ENCODE measurements at regions not wholly inside any gene's neighbourhood (a gene's known extent, or its start where the extent isn't known, plus 50 kb on each side); places are given as distances from the start of the nearest gene placed in this dataset.

- H3K36me3 Mint-ChIP-seq (ENCODE audit: unreplicated experiment): no peaks in the 10 kb centered on the region
Observed at GRCh38 chr13:62290542-62290941, 874.9 kb upstream of the PCDH20 start.

GRCh38 chr13:62287764-62288163 is 872.1 kb upstream of the PCDH20 start:
- H3K4me3 Mint-ChIP-seq (ENCODE audit: unreplicated experiment): no peak overlapping the region
- H3K36me3 Mint-ChIP-seq (ENCODE audit: unreplicated experiment): no peaks in the 10 kb centered on the region
- no peak for TF ChIP-seq CTCF (IDR thresholded peaks at IDR 0.05)
- no peaks in the 10 kb centered on the region for H3K27me3 Mint-ChIP-seq (ENCODE audit: unreplicated experiment)
- no peaks in the 10 kb centered on the region for H3K4me1 Mint-ChIP-seq (ENCODE audit: unreplicated experiment)
- no peak overlapping the region for H3K27ac Mint-ChIP-seq (ENCODE audit: unreplicated experiment)
- H3K9me3 Mint-ChIP-seq (ENCODE audit: unreplicated experiment): no peaks in the 10 kb centered on the region
- DNase-seq (ENCODE audit: extremely low spot score, unreplicated experiment): no peak

More at GRCh38 chr13:62290542-62290941, 874.9 kb upstream of the PCDH20 start:
- DNase-seq (ENCODE audit: extremely low spot score, unreplicated experiment): no peak
- no peak overlapping the region for H3K27ac Mint-ChIP-seq (ENCODE audit: unreplicated experiment)
- no peak for TF ChIP-seq CTCF (IDR thresholded peaks at IDR 0.05)
- no peaks in the 10 kb centered on the region for H3K27me3 Mint-ChIP-seq (ENCODE audit: unreplicated experiment)
- no peaks in the 10 kb centered on the region for H3K9me3 Mint-ChIP-seq (ENCODE audit: unreplicated experiment)
- H3K4me1 Mint-ChIP-seq (ENCODE audit: unreplicated experiment): peaks cover 4% of the 10 kb centered on the region
- no peak overlapping the region for H3K4me3 Mint-ChIP-seq (ENCODE audit: unreplicated experiment)

- H3K9me3 Mint-ChIP-seq (ENCODE audit: unreplicated experiment): no peaks in the 10 kb centered on the region
- H3K27ac Mint-ChIP-seq (ENCODE audit: unreplicated experiment): no peak overlapping the region
- no peaks in the 10 kb centered on the region for H3K4me1 Mint-ChIP-seq (ENCODE audit: unreplicated experiment)
- no peaks in the 10 kb centered on the region for H3K36me3 Mint-ChIP-seq (ENCODE audit: unreplicated experiment)
- no peak overlapping the region for H3K4me3 Mint-ChIP-seq (ENCODE audit: unreplicated experiment)
- DNase-seq (ENCODE audit: extremely low spot score, unreplicated experiment): no peak
- no peaks in the 10 kb centered on the region for H3K27me3 Mint-ChIP-seq (ENCODE audit: unreplicated experiment)
- TF ChIP-seq CTCF (IDR thresholded peaks at IDR 0.05): no peak
Observed at GRCh38 chr13:62280590-62280989, 864.9 kb upstream of the PCDH20 start.

- Mint-ChIP-seq H3K4me1 (ENCODE audit: unreplicated experiment) (no peaks in the 10 kb centered on the region), H3K27ac (ENCODE audit: unreplicated experiment) (no peak overlapping the region), H3K9me3 (ENCODE audit: unreplicated experiment) (no peaks in the 10 kb centered on the region), H3K27me3 (ENCODE audit: unreplicated experiment) (no peaks in the 10 kb centered on the region), H3K36me3 (ENCODE audit: unreplicated experiment) (no peaks in the 10 kb centered on the region), H3K4me3 (ENCODE audit: unreplicated experiment) (no peak overlapping the region)
- no peak for DNase-seq (ENCODE audit: extremely low spot score, unreplicated experiment)
- TF ChIP-seq CTCF (IDR thresholded peaks at IDR 0.05): no peak
Observed at GRCh38 chr13:62278271-62278670, 862.6 kb upstream of the PCDH20 start.

- H3K9me3 Mint-ChIP-seq (ENCODE audit: unreplicated experiment): no peaks in the 10 kb centered on the region
- no peak for TF ChIP-seq CTCF (IDR thresholded peaks at IDR 0.05)
- peaks cover 20% of the 10 kb centered on the region for H3K4me1 Mint-ChIP-seq (ENCODE audit: unreplicated experiment)
- no peak overlapping the region for H3K27ac Mint-ChIP-seq (ENCODE audit: unreplicated experiment)
- DNase-seq (ENCODE audit: extremely low spot score, unreplicated experiment): no peak
- no peaks in the 10 kb centered on the region for H3K27me3 Mint-ChIP-seq (ENCODE audit: unreplicated experiment)
- no peaks in the 10 kb centered on the region for H3K36me3 Mint-ChIP-seq (ENCODE audit: unreplicated experiment)
- H3K4me3 Mint-ChIP-seq (ENCODE audit: unreplicated experiment): no peak overlapping the region
Observed at GRCh38 chr13:62251734-62252133, 836.1 kb upstream of the PCDH20 start.
